ENCODE measurements at regions not wholly inside any gene's neighbourhood (a gene's known extent, or its start where the extent isn't known, plus 50 kb on each side); places are given as distances from the start of the nearest gene placed in this dataset.

GRCh38 chr5:123787635-123788034 lies 275.7 kb downstream of the CSNK1G3 start:
- Histone ChIP-seq H3K4me1 (ENCODE audit: control insufficient read depth, extremely low read depth, insufficient read depth, low read length) (no peaks in the 10 kb centered on the region), H3K4me3 (replicated peaks in 1 of 3; ENCODE audit: insufficient read depth in 1 of 3, low read depth in 1 of 3, low read length in 3 of 3) (no peak overlapping the region), H3K79me2 (ENCODE audit: control insufficient read depth, insufficient read depth, low read length) (no peaks in the 10 kb centered on the region), H3K27me3 (ENCODE audit: control insufficient read depth in 2 of 2, insufficient read depth in 2 of 2, low read length in 2 of 2) (peaks cover 0 to 5% of the 10 kb centered on the region in 2 experiments), H3K27ac (ENCODE audit: insufficient read depth, low read depth, low read length) (no peak overlapping the region), H3K36me3 (ENCODE audit: control insufficient read depth in 2 of 2, extremely low read depth in 1 of 2, insufficient read depth in 2 of 2, low read length in 2 of 2) (no peaks in the 10 kb centered on the region), H3K4me2 (ENCODE audit: insufficient read depth, low read length) (no peak overlapping the region), H2AFZ (ENCODE audit: low read depth, low read length) (no peak overlapping the region), H3K9ac (replicated peaks; ENCODE audit: extremely low read depth, insufficient read depth, low read length) (no peak overlapping the region), H4K20me1 (replicated peaks; ENCODE audit: control insufficient read depth, extremely low read depth, insufficient read depth, low read length) (no peaks in the 10 kb centered on the region), H3K9me3 (replicated peaks; ENCODE audit: control insufficient read depth, insufficient read depth, low read length) (no peaks in the 10 kb centered on the region), H3K9me1 (replicated peaks; ENCODE audit: control insufficient read depth, extremely low read depth, insufficient read depth, low read length) (no peaks in the 10 kb centered on the region)
- no peak for FAIRE-seq
- TF ChIP-seq MAX (IDR thresholded peaks at IDR 0.05; ENCODE audit: insufficient read depth, insufficient read length) (no peak), FOS (IDR thresholded peaks at IDR 0.05; ENCODE audit: borderline replicate concordance, insufficient read depth, low read length) (no peak), MYC (IDR thresholded peaks at IDR 0.05; ENCODE audit: low read depth, low read length) (no peak), CTCF (IDR thresholded peaks at IDR 0.05; ENCODE audit: extremely low read depth in 1 of 2, insufficient read depth in 1 of 2, low read depth in 1 of 2, low read length in 2 of 2) (no peak), GATA2 (IDR thresholded peaks at IDR 0.05; ENCODE audit: insufficient read depth, insufficient read length, low read depth, low read length) (no peak), JUN (IDR thresholded peaks at IDR 0.05; ENCODE audit: borderline replicate concordance, insufficient read depth, insufficient read length, low read depth) (no peak), POLR2AphosphoS5 (IDR thresholded peaks at IDR 0.05; ENCODE audit: insufficient read depth, low read depth, low read length) (no peak), EZH2 (IDR thresholded peaks at IDR 0.05; ENCODE audit: borderline replicate concordance, low read depth, low read length, severe bottlenecking) (no peak), POLR2A (IDR thresholded peaks at IDR 0.05; ENCODE audit: low read depth, low read length) (no peak)
- intact Hi-C loops (cut with micrococcal nuclease) (no loop called here), dilution Hi-C loops (cut with MboI; ENCODE audit: extremely low pct_ligation_motif_present, low sequenced_read_pairs) (no loop called here)
- no TSS peak for BruUV-seq (replicated peaks)
- ChIA-PET POLR2A (no interaction called here), CTCF (interaction anchor here (0.9 kb wide), 1 partner anchor 9 kb away, joined by 3 read pairs; no protein-coding TSS in a partner anchor)
- no peak for DNase-seq (ENCODE audit: low read depth, low spot score)

Measured in endothelial cell of umbilical vein (primary cell).